ENCODE measurements at regions not wholly inside any gene's neighbourhood (a gene's known extent, or its start where the extent isn't known, plus 50 kb on each side); places are given as distances from the start of the nearest gene placed in this dataset.

DNA sequence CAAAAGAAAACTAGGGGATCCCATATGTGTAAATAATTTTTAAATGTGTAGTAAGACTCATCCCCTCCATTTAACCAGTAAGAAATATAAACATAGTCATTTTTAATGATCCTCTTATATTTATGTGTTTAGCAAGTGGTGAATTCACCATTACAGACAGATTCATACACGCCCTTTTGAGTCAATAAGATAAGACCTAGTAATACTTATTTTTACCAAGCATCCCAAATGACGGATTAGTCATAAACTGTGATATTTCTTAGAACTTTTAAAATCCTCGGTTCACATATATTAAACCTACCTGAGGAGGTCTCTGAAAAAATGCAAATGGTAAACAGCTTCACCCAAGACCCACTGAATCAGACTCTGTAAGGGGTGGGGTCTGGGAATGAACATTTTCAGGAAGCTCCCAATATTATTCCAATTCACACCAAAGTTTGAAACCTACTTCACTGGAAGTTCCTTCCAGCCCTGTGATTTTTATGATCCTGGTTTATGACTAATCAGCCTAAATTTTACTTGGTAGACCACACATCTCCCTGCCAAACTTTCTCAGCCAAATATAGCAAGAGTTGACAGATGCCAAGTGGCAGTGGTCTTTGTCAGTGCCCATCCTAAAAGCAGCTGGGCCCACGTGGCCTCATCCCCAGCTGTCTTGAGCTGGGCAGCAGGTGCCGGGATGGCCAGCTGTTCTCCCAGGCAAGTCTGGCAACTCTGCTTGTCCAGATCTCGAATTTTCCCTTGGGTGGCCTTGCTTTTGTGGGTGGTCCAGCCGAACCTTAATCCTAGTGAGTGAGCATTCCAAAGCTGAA is 559.0 kb upstream of the RGMB start:
- 81% methylated on average over 3 of the region's 7 CpGs for WGBS (ENCODE audit: insufficient coverage)
- no peak overlapping the region for H3K4me2 ChIP-seq (replicated peaks; ENCODE audit: extremely low read depth, low read length, poor library complexity, severe bottlenecking)
- H3K4me1 Mint-ChIP-seq = no peaks in the 10 kb centered on the region

DNA sequence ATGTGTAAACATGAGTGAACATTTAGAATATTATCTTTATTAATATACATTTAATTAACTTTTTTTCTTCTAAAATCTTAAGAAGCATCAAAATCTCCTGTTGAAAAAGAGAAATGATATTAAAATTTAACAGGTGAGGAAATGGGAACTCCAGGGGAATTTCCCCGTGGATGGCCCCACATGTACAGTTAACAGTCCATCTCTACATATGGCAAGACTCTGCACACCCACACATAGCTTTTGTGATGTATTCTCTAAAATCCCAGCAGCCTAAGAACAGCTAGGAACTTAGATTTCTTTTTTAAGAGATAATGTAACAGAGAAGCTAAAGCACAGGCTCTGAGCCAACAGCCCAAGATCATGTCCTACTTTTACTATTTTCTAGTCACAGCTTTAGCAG is 556.3 kb upstream of the RGMB start:
- Mint-ChIP-seq H3K4me1 (no peaks in the 10 kb centered on the region), H3K4me3 (no peak overlapping the region), H3K9me3 (peaks cover 0 to 11% (median 3%) of the 10 kb centered on the region in 7 donors), H3K27ac (no peak overlapping the region), H3K36me3 (no peaks in the 10 kb centered on the region), H3K27me3 (ENCODE audit: low read depth in 3 of 3) (no peaks in the 10 kb centered on the region)
- Histone ChIP-seq H3K36me3 (replicated peaks in 1 of 2; ENCODE audit: control insufficient read depth in 1 of 2, insufficient read depth in 2 of 2, low read length in 2 of 2) (no peaks in the 10 kb centered on the region), H3K9me3 (replicated peaks in 1 of 2; ENCODE audit: control insufficient read depth in 1 of 2, insufficient read depth in 1 of 2, low read length in 2 of 2) (peaks cover 5 to 6% of the 10 kb centered on the region in 2 donors), H3K27ac (ENCODE audit: low read depth in 1 of 2, low read length in 2 of 2) (no peak overlapping the region), H3K79me2 (ENCODE audit: insufficient read depth, low read length) (no peaks in the 10 kb centered on the region), H3K4me3 (replicated peaks in 1 of 3; ENCODE audit: low read depth in 2 of 3, low read length in 3 of 3) (no peak overlapping the region), H3K9ac (ENCODE audit: insufficient read depth, low read length, poor library complexity, severe bottlenecking) (no peak overlapping the region), H4K20me1 (ENCODE audit: insufficient read depth, low read length) (no peaks in the 10 kb centered on the region), H3K4me1 (ENCODE audit: control insufficient read depth in 1 of 2, insufficient read depth in 2 of 2, low read length in 2 of 2) (no peaks in the 10 kb centered on the region), H2AFZ (ENCODE audit: insufficient read depth, low read depth, low read length, poor library complexity, severe bottlenecking) (no peak overlapping the region), H3K4me2 (replicated peaks; ENCODE audit: extremely low read depth, low read length, poor library complexity, severe bottlenecking) (no peak overlapping the region), H3K27me3 (ENCODE audit: control insufficient read depth in 2 of 2, insufficient read depth in 2 of 2, low read length in 2 of 2) (no peaks in the 10 kb centered on the region)
- TF ChIP-seq, protein P1, sequence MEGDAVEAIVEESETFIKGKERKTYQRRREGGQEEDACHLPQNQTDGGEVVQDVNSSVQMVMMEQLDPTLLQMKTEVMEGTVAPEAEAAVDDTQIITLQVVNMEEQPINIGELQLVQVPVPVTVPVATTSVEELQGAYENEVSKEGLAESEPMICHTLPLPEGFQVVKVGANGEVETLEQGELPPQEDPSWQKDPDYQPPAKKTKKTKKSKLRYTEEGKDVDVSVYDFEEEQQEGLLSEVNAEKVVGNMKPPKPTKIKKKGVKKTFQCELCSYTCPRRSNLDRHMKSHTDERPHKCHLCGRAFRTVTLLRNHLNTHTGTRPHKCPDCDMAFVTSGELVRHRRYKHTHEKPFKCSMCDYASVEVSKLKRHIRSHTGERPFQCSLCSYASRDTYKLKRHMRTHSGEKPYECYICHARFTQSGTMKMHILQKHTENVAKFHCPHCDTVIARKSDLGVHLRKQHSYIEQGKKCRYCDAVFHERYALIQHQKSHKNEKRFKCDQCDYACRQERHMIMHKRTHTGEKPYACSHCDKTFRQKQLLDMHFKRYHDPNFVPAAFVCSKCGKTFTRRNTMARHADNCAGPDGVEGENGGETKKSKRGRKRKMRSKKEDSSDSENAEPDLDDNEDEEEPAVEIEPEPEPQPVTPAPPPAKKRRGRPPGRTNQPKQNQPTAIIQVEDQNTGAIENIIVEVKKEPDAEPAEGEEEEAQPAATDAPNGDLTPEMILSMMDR (IDR thresholded peaks at IDR 0.05) = no peak
- intact Hi-C loops (cut with micrococcal nuclease) = no loop called here
- DNase-seq = no peak
- no CpG with 5 or more reads among the region's 1 CpG for WGBS (ENCODE audit: insufficient coverage)

More for the DNA sequence above, 559.0 kb upstream of the RGMB start:
- Histone ChIP-seq H3K4me1 (ENCODE audit: control insufficient read depth in 1 of 2, insufficient read depth in 2 of 2, low read length in 2 of 2) (no peaks in the 10 kb centered on the region), H3K79me2 (ENCODE audit: insufficient read depth, low read length) (no peaks in the 10 kb centered on the region), H4K20me1 (ENCODE audit: insufficient read depth, low read length) (no peaks in the 10 kb centered on the region), H3K9ac (ENCODE audit: insufficient read depth, low read length, poor library complexity, severe bottlenecking) (no peak overlapping the region), H3K4me3 (replicated peaks in 1 of 3; ENCODE audit: low read depth in 2 of 3, low read length in 3 of 3) (no peak overlapping the region), H2AFZ (ENCODE audit: insufficient read depth, low read depth, low read length, poor library complexity, severe bottlenecking) (no peak overlapping the region), H3K9me3 (replicated peaks in 1 of 2; ENCODE audit: control insufficient read depth in 1 of 2, insufficient read depth in 1 of 2, low read length in 2 of 2) (no peaks in the 10 kb centered on the region), H3K36me3 (replicated peaks in 1 of 2; ENCODE audit: control insufficient read depth in 1 of 2, insufficient read depth in 2 of 2, low read length in 2 of 2) (no peaks in the 10 kb centered on the region), H3K27ac (ENCODE audit: low read depth in 1 of 2, low read length in 2 of 2) (no peak overlapping the region), H3K27me3 (ENCODE audit: control insufficient read depth in 2 of 2, insufficient read depth in 2 of 2, low read length in 2 of 2) (no peaks in the 10 kb centered on the region)
- no peak for DNase-seq
- no peaks in the 10 kb centered on the region for H3K36me3 Mint-ChIP-seq
- H3K4me3 Mint-ChIP-seq = no peak overlapping the region
- intact Hi-C loops (cut with micrococcal nuclease) = no loop called here
- H3K27ac Mint-ChIP-seq = no peak overlapping the region
- TF ChIP-seq, protein P1 (IDR thresholded peaks at IDR 0.05) = no peak
- H3K27me3 Mint-ChIP-seq (ENCODE audit: low read depth in 3 of 3) = no peaks in the 10 kb centered on the region
- H3K9me3 Mint-ChIP-seq = peaks cover 0 to 6% (median 0%) of the 10 kb centered on the region in 7 donors
